Mesendoderm (in vitro differentiated cells): ENCODE measurements at regions not wholly inside any gene's neighbourhood (a gene's known extent, or its start where the extent isn't known, plus 50 kb on each side); places are given as distances from the start of the nearest gene placed in this dataset.
A peak's percentile ranks its signal among the peaks of the same experiment; 100 is the strongest.
"Not testable (repeated sequence)": the region's sequence is repeated elsewhere in the genome, so short reads cannot be mapped to it uniquely, and the experiment has no call there.

Experiments
- DNase-seq: peaks from one replicate; pipeline ENCODE4 v3.0.0; 2013
- H2AK5ac ChIP-seq: 2 replicates; pipeline ENCODE4 v1.6.1; 2013; ENCODE audit warnings: low read length, inconsistent platforms
- H2BK120ac ChIP-seq: 2 replicates; pipeline ENCODE4 v1.6.1; 2013; ENCODE audit warnings: low read depth, mild to moderate bottlenecking, low read length, moderate library complexity, mixed read lengths
- H2BK15ac ChIP-seq: replicated peaks from 2 replicates; pipeline ENCODE4 v1.6.1; 2013; ENCODE audit warnings: low read depth, mild to moderate bottlenecking, moderate library complexity
- H2BK5ac ChIP-seq: 2 replicates; pipeline ENCODE4 v1.6.1; 2013; ENCODE audit warnings: low read length, inconsistent platforms
- H3K18ac ChIP-seq: 2 replicates; pipeline ENCODE4 v1.6.1; 2013; ENCODE audit warnings: mild to moderate bottlenecking, low read length, mixed read lengths
- H3K23ac ChIP-seq: one replicate; pipeline ENCODE4 v1.6.1; 2013; ENCODE audit warnings: low read length
- H3K27ac ChIP-seq: 2 replicates; pipeline ENCODE4 v1.5.1; 2013; ENCODE audit warnings: low read depth, mild to moderate bottlenecking, inconsistent platforms, low read length, moderate library complexity
- H3K27me3 ChIP-seq: 2 replicates; pipeline ENCODE4 v1.6.1; 2013; ENCODE audit warnings: low read length, control low read depth, mild to moderate bottlenecking, inconsistent platforms; ENCODE audit not compliant: insufficient read depth, poor library complexity
- H3K36me3 ChIP-seq: 2 replicates; pipeline ENCODE4 v1.6.1; 2013; ENCODE audit warnings: low read length, inconsistent platforms; ENCODE audit not compliant: control insufficient read depth, insufficient read depth
- H3K4ac ChIP-seq: one replicate; pipeline ENCODE4 v1.6.1; 2013; ENCODE audit warnings: low read depth, mild to moderate bottlenecking, low read length, moderate library complexity
- H3K4me1 ChIP-seq: 2 replicates; pipeline ENCODE4 v1.6.1; 2013; ENCODE audit warnings: low read depth, low read length, inconsistent platforms; ENCODE audit not compliant: control insufficient read depth
- H3K4me2 ChIP-seq: 2 replicates; pipeline ENCODE4 v1.6.1; 2013; ENCODE audit warnings: low read length
- H3K4me3 ChIP-seq: 2 replicates; pipeline ENCODE4 v1.5.1; 2013; ENCODE audit warnings: mild to moderate bottlenecking, low read length
- H3K56ac ChIP-seq: one replicate; pipeline ENCODE4 v1.6.1; 2013; ENCODE audit warnings: low read length
- H3K79me1 ChIP-seq: 2 replicates; pipeline ENCODE4 v1.6.1; 2013; ENCODE audit warnings: low read length, inconsistent platforms
- H3K79me2 ChIP-seq: 2 replicates; pipeline ENCODE4 v1.6.1; 2013; ENCODE audit warnings: mild to moderate bottlenecking, low read length; ENCODE audit not compliant: control insufficient read depth, insufficient read depth
- H3K9ac ChIP-seq: 2 replicates; pipeline ENCODE4 v1.6.1; 2013; ENCODE audit warnings: low read length, inconsistent platforms
- H4K5ac ChIP-seq: one replicate; pipeline ENCODE4 v1.6.1; 2013; ENCODE audit warnings: low read length
- H4K8ac ChIP-seq: one replicate; pipeline ENCODE4 v1.6.1; 2013; ENCODE audit warnings: low read depth, mild to moderate bottlenecking, control low read depth, low read length, moderate library complexity
- WGBS: extraction: QIAGEN DNeasy Blood & Tissue Kit; methylation state at CpG from one replicate; pipeline ENCODE4 v1.1.7; 2013; ENCODE audit warnings: low lambda C conversion rate, missing lambda C conversion rate; ENCODE audit not compliant: insufficient coverage; ENCODE audit errors: extremely low coverage; 5-methylcytosine and 5-hydroxymethylcytosine counted together

- H3K4me1 ChIP-seq = peaks cover 8% of the 10 kb centered on the region
- H3K18ac ChIP-seq = no peak overlapping the region
- no peak overlapping the region for H4K8ac ChIP-seq
- no peak overlapping the region for H3K9ac ChIP-seq
- no peak overlapping the region for H3K4ac ChIP-seq
- no peak overlapping the region for H3K56ac ChIP-seq
- no CpG with 5 or more reads among the region's 4 CpGs for WGBS
- no peak overlapping the region for H3K27ac ChIP-seq
- no peaks in the 10 kb centered on the region for H3K79me1 ChIP-seq
- no peaks in the 10 kb centered on the region for H3K27me3 ChIP-seq
- no peak overlapping the region for H3K4me2 ChIP-seq
- no peak overlapping the region for H3K4me3 ChIP-seq
- H2AK5ac ChIP-seq = no peak overlapping the region
- peak; percentile 24 for DNase-seq
- H2BK15ac ChIP-seq = no peak overlapping the region
- no peak overlapping the region for H2BK120ac ChIP-seq
- no peak overlapping the region for H3K23ac ChIP-seq
- H2BK5ac ChIP-seq = no peak overlapping the region
- H3K36me3 ChIP-seq = no peaks in the 10 kb centered on the region
- no peaks in the 10 kb centered on the region for H3K79me2 ChIP-seq
- no peak overlapping the region for H4K5ac ChIP-seq
These were observed 126.3 kb downstream of the CXCL12 start for GRCh38 chr10:44258460-44259089.

- no peaks in the 10 kb centered on the region for H3K79me1 ChIP-seq
These were observed 126.9 kb downstream of the CXCL12 start for GRCh38 chr10:44258019-44258418.

GRCh38 chr10:44253769-44254462 lies 131.0 kb downstream of the CXCL12 start:
- Histone ChIP-seq H3K79me1 (no peaks in the 10 kb centered on the region), H3K4me1 (peaks cover 4% of the 10 kb centered on the region), H3K79me2 (no peaks in the 10 kb centered on the region), H3K4me2 (no peak overlapping the region), H3K36me3 (no peaks in the 10 kb centered on the region), H3K4ac (no peak overlapping the region), H3K23ac (no peak overlapping the region), H2BK5ac (no peak overlapping the region), H3K9ac (no peak overlapping the region), H3K4me3 (no peak overlapping the region), H4K5ac (no peak overlapping the region), H3K18ac (no peak overlapping the region), H2BK120ac (no peak overlapping the region), H4K8ac (no peak overlapping the region), H2BK15ac (no peak overlapping the region), H3K27me3 (no peaks in the 10 kb centered on the region), H3K56ac (no peak overlapping the region), H2AK5ac (no peak overlapping the region), H3K27ac (no peak overlapping the region)
- no peak for DNase-seq
- no CpG with 5 or more reads among the region's 5 CpGs for WGBS

More at GRCh38 chr10:44258019-44258418, 126.9 kb downstream of the CXCL12 start:
- Histone ChIP-seq H3K36me3 (no peaks in the 10 kb centered on the region), H3K27me3 (no peaks in the 10 kb centered on the region), H2BK120ac (no peak overlapping the region), H3K23ac (no peak overlapping the region), H3K56ac (no peak overlapping the region), H4K5ac (no peak overlapping the region), H3K4me2 (no peak overlapping the region), H3K27ac (no peak overlapping the region), H3K9ac (no peak overlapping the region), H3K4me3 (no peak overlapping the region), H4K8ac (no peak overlapping the region), H3K4ac (no peak overlapping the region), H2BK15ac (no peak overlapping the region), H3K4me1 (peaks cover 8% of the 10 kb centered on the region), H2BK5ac (no peak overlapping the region), H3K18ac (no peak overlapping the region), H2AK5ac (no peak overlapping the region), H3K79me2 (no peaks in the 10 kb centered on the region)
- no CpG with 5 or more reads among the region's 3 CpGs for WGBS
- peak; percentile 40 for DNase-seq

GRCh38 chr10:44252631-44253030 lies 132.3 kb downstream of the CXCL12 start:
- not testable (repeated sequence) for DNase-seq, H3K56ac ChIP-seq, H3K27ac ChIP-seq, H3K4me2 ChIP-seq, H3K4ac ChIP-seq, H2BK120ac ChIP-seq, H3K4me1 ChIP-seq, H3K18ac ChIP-seq, H3K36me3 ChIP-seq, H4K8ac ChIP-seq, H3K23ac ChIP-seq, H4K5ac ChIP-seq, H2BK5ac ChIP-seq, H2BK15ac ChIP-seq, H3K27me3 ChIP-seq, H3K79me1 ChIP-seq, H3K9ac ChIP-seq, H3K4me3 ChIP-seq, H2AK5ac ChIP-seq, H3K79me2 ChIP-seq
- WGBS = no CpG with 5 or more reads among the region's 3 CpGs

GRCh38 chr10:44249933-44250332 lies 135.0 kb downstream of the CXCL12 start:
- DNase-seq, H3K36me3 ChIP-seq, H3K79me1 ChIP-seq, H2AK5ac ChIP-seq, H3K23ac ChIP-seq, H4K5ac ChIP-seq, H3K79me2 ChIP-seq, H3K27ac ChIP-seq, H3K4me1 ChIP-seq, H3K27me3 ChIP-seq, H4K8ac ChIP-seq, H3K4me3 ChIP-seq, H3K4me2 ChIP-seq, H2BK5ac ChIP-seq, H3K4ac ChIP-seq, H3K9ac ChIP-seq, H2BK15ac ChIP-seq, H2BK120ac ChIP-seq: not testable (repeated sequence)
- Histone ChIP-seq H3K56ac (peak overlapping the region; percentile 49), H3K18ac (peak overlapping the region; percentile 25)
- WGBS = no CpG with 5 or more reads among the region's 7 CpGs
